SKM-1 (cell line): ENCODE measurements at regions not wholly inside any gene's neighbourhood (a gene's known extent, or its start where the extent isn't known, plus 50 kb on each side); places are given as distances from the start of the nearest gene placed in this dataset.

Source experiments
- DNase-seq: peaks from one replicate; lab custom pipeline; 2025; ENCODE audit not compliant: unreplicated experiment; lab: John Stamatoyannopoulos, UW

DNA sequence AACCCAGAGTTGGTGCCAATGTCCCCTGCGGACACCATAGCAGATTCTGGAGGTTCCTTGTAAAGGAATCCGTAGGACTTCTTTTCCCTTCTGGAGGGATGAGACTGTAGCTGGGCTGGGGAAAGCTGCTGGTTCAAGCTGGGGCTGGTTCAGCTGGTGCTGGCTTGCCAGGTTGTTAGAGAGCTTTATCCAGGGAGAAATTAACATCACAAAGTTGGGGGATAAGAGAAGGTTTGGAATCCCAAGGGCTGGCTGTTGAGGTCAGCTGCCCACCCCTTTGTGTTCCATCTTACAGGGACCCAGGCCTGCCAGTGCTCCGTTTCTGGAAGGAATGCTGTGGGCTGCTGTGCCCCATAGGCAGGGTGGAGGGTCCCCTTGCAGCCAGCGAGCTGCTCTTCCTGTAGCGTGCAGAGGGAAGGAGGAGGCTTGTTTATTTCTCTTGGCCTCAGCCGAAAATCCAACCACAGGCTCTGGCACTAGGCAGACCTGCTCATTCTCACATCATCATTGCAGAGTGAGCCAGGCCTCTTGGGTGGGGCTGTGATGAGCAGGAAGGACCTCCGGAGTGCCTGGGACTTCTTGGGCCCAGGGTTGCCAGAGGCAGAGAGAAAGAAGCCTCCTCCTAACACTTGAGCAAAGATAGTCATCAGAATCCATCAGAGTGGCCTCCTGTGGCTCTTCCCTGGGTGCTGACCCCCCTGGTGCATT lies 251.1 kb downstream of the SEC14L1 start:
- DNase-seq, result no peak

DNA sequence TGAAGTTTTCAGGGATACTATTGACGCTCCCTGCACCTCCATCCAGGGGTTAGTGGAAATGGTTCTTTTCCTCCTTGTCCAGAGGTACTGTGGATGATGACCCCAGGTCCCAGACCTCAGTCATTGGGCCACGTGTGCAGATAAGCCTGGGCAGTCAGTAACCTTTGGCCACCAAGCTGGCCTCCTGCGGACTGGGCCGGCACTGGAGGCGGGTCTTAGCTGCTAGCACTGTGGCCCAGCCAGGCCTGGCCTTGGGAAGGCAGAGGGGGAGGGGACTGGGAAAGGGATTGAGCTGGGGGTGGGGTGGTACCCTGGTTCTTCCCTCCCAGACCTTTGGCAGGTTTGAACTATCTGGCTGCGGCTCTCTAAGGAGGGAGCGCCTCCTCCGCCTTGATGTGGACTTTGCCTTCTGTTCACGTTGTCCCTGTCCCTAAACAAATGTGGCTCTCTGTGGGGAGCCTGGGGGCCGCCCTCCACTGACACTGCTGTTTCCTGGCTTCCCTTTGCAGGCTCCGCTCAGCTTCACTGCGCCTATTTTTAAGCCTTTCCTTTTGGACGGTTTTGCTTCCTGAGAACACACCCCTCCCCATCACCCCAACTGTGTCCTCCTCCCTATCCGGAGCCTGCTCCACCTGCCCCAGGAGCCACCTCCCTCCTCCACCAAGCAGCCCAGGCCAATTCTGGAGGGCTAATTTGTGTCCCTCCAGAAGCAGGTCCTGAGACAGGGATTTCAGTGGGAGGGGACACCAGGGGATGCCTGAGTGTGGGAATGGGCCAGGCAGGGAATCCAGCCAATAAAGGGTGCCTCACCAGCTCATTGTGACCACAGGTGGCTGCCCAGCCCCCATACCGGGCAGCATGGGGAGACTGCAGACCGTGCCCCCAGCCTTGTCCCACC lies 251.9 kb downstream of the SEC14L1 start:
- DNase-seq, result no peak

DNA sequence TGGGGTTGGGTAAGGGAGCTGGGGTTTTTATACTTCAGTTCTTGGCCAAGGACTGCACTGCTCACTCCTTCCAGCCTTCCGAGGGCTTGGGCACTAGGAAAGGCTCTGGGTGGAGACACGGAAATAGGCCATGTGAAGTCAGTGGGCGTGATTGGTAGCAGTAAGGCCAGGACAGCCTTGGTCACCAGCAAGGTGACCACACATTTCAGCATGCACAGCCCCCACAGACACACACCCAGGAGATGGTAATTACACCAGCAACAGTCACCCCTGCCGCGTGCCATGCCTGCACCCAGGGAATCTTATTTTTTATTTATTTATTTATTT lies 252.5 kb downstream of the SEC14L1 start:
- DNase-seq, result no peak

DNA sequence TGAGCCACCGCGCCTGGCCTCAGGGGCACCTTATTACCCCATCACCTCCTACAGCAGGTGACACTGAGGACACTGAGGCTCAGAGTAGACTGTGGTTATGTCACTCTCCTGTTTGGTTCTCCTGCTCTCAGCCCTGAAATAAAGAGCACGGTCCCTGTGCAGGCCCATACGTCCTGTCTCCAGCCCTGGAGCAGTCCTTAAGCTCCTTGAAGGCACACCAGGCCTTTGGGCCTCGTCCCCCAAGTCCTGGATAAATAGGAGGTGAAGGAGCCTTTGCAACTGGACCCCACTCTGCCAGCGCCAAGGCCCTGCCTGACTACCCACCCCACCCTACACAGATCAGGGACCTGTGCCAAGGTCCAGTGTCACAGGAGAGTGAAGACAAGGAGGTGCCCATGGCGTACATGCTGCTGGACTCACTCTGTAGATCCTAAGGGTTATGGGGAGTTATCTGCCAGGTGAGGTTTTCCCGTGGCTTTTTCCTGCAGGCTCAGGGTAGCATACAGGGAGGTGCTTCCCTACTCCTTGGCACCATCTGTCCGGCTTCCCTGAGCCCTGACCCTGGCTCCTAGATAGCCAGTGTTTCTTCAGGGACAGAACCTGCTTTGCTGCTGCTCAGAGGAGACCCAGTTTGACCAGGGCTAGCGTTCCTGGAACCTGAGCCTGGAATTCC lies 253.2 kb downstream of the SEC14L1 start:
- DNase-seq, result no peak

DNA sequence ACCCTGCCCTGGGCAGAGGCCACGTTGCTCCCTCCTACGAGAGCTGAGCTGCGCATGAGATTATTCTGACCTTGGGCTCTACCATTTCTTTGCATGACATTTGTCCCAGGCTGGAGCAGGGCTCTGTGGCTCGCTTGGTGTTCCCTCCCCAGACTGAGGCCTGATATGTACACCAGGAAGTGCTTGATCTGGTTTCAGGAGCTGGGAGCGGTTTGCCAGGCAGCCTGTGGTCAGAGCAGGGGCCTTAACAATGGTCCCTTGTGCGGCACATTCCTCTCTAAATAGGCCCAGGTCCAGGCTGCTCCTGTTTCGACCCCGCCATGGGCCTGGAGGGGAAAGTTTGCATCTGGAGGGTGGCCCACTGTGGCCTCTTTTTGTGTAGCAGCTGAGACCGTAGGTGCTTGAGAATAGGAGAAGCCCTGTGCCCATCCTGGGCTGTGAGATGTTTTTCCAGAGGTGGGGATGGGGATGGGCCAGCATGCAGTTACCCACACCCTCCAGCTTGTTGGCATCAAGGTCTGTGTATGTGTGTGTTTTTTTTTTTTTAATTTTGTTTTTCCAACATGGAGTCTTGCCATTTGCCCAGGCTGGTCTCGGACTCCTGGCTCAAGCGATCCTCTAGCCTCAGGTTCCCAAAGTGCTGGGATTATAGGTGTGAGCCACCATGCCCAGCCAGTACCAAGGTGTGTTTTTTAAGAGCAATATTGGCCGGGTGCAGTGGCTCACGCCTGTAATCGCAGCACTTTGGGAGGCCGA lies 253.9 kb downstream of the SEC14L1 start:
- DNase-seq, result no peak

DNA sequence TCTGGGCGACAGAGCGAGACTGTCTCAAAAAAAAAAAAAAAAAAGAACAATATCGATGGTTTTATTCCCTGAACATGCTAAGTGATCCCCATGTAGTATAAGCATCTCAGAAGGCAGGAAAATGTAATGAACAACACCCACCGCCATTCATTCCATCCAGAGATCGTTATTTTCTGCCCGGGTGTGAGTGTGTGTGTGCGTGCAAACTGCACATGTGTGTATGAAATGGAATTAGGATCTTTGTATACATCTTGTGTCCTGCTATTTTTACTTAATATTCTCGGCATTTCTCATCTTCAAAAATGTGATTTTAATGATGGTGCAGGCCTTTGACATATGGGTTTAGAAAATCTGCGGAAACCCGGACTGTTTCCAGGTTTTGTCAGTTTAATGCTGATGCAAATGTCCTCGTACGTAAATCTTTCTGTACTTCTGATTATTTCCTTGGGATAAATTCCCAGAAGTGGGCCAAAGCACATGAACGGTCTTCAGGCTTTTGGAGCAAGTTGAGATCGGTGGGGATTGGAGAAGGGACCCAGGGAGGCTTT lies 254.8 kb downstream of the SEC14L1 start:
- no peak for DNase-seq

DNA sequence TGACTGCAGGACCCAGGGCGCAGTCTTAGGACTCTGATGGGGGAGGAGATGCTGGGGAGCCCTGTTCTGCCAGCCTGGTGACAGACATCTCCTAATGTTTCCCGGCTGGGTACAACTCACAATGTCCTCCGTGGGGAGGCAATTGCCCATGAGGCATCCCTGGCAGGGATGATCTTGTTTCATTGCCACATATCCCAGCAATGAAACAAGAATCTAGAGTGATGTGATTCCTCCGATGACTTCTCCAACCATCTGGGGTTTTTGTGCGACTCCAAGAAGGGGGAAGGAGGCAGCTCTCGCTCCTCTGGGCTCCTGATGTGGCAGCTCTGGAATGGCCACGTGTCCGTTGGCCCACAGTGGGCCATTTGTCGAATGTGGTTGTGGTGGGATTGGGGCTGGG lies 255.8 kb downstream of the SEC14L1 start:
- DNase-seq, result no peak

DNA sequence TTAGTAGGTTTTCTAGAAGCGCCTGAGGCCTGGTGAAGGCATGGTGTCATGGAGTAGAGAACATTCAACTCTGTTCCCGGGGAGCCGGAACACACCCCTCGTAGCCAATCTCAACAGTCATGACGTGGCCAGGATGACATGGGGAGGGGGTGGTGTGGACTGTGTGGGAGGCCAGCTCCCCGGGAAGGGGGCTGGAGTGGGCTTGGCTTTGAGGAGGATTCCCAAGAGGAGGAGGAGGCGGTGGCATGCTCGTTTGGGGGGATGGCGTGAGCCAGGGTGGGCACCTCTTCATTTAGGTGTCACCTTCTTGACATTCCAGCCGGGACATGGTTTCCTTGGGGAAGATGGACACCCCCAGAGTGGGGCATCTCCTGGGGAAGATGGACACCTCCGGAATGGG lies 257.5 kb downstream of the SEC14L1 start:
- no peak for DNase-seq

DNA sequence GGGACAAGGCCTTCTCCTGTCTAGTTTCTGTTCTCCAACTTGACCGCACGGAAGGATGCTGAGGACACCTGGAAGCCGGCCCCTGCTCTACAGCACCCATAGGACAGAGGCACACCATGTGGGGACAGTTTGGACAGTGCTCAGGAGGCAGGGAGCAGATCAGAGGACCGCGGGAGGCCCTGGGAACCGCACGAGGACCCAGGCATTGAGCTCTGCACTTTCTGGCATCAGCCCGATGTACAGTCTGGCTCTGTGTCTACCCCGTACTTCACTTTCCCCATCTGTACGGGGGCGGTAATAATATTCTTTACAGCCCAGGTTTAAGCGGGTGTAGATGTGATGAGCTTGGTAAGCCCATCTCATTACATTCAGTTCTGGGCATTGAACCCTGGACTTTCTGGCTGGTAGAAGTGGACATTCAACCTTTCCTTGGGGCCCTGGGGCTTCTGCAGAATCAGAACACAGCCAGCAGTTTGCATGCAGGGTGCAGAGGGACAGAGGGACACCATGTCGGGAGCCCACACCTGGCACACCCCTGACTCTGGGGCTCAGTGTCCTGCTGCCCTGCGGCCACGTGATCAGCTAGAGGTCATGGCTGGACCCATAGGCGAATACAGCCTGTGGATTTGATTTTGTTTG lies 258.7 kb downstream of the SEC14L1 start:
- DNase-seq, result no peak

DNA sequence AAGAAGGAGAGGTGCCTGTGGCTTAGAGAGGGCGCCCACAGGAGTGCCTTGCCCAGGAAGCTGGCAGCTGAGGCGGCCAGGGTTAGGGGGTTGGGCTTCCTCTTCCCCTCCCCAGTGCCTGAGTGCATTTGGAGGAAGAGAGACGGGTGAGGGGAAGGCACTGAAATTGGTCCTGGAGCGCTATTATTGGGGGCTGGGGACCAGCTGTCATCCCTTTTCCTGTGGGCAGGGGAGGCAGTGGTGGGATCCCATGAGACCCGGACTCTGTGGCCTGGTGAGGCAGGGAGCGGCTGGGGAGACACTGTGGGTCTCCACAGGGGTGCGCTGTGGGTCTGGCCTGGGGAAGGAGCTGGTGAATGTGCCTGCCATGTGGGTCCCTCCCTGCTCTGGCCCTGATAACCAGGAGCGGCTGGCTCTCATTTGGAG lies 259.7 kb downstream of the SEC14L1 start:
- DNase-seq, result no peak

DNA sequence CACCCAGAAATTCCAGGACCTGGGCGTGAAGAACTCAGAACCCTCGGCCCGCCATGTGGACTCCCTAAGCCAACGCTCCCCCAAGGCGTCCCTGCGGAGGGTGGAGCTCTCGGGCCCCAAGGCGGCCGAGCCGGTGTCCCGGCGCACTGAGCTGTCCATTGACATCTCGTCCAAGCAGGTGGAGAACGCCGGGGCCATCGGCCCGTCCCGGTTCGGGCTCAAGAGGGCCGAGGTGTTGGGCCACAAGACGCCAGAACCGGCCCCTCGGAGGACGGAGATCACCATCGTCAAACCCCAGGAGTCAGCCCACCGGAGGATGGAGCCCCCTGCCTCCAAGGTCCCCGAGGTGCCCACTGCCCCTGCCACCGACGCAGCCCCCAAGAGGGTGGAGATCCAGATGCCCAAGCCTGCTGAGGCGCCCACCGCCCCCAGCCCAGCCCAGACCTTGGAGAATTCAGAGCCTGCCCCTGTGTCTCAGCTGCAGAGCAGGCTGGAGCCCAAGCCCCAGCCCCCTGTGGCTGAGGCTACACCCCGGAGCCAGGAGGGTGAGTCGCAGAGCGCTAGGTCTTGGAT lies 261.5 kb downstream of the SEC14L1 start:
- DNase-seq, result no peak

DNA sequence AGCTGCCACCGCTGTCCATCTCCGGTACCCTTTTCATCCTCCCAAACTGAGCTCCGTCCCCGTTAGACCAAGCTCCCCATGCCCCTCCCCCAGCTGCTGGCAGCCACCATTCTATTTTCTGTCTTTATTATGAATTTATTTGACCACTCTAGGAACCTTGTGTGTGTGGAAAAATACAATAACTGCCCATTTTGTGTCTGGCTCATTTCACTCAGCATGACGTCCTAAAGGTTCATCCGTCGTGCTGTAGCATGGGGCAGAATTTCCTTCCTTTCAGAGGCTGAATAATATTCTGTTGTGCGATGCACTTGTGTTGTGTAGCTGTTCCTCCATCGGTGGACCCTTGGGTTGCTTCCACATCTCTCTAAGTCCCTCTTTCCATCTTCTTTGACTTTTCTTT lies 263.1 kb downstream of the SEC14L1 start:
- DNase-seq, result no peak

DNA sequence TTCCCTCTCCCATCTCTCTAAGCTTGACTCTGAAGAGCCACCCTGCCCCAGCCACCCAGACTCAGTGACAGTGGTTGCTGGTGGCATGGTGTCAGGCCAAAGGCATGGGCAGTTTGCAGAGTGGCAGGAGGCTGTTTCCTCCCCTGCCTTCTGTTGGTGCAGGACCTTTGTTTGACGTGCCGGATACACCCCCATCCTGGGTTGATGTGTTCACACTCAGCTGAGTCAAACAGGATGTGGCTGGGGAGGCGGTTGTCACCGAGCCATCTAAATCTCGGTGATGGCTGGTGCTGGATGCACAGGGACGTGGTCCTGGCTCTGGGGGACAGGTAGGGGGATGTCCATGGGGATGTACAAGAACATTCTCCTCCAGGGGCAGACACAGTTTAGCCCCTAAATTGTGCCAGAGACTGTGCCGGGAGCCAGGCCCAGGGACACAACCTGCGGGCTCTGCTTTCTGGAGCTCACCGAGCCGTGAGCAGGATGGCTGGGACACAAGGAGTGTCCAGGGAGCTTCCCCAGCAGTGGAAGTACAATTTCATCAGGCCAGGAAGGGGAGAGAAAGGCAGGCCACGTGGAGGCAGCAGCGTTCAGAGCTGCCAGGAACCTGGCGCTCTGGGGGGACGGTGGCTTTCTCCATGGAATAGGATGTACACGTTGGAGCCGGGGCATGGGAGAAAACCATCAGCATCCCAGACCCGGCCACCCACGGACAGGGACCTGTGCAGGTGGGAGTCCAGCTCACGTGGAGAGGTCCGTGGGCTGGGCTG lies 264.2 kb downstream of the SEC14L1 start:
- DNase-seq, result no peak

DNA sequence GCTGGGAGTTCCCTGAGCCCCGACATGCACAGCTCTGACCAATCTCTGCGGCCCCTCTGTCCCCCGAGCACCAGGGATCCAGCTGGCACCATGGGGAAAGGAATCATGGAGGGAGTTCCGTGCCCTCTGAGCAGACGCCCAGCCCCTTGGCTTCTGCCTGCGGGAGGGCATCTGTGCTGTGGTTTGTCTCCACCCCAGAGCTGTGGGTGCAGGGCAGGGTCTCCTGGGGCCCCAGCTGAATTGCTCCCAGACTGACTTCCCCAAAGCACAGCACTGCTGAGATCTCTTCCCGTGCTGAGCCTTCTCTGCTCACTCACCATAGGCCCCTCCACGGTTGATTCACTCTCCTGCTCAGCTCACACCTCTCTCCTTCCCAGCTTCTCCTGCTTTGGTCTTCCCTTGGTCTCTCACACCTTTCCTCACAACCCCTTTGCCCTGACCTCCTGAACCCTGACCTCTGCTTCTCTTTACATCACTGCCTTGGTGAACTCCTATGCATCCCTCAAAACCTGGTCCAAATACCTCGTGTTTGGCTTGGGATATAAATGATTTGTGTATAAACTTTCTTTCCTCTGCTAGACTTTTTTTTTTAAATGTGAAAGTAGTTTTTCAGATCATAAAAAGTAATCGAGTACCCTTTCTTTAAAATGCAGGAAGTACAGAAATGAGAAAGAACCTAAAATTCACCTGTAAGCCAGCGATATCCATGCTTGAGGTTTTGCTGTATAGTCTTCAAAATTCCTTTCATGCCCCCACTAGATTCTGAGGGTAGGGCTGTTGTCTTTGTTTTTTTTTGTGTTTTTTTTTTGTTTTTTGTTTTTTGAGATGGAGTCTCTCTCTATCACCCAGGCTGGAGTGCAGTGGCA lies 265.3 kb downstream of the SEC14L1 start:
- DNase-seq, result peak; percentile 29

DNA sequence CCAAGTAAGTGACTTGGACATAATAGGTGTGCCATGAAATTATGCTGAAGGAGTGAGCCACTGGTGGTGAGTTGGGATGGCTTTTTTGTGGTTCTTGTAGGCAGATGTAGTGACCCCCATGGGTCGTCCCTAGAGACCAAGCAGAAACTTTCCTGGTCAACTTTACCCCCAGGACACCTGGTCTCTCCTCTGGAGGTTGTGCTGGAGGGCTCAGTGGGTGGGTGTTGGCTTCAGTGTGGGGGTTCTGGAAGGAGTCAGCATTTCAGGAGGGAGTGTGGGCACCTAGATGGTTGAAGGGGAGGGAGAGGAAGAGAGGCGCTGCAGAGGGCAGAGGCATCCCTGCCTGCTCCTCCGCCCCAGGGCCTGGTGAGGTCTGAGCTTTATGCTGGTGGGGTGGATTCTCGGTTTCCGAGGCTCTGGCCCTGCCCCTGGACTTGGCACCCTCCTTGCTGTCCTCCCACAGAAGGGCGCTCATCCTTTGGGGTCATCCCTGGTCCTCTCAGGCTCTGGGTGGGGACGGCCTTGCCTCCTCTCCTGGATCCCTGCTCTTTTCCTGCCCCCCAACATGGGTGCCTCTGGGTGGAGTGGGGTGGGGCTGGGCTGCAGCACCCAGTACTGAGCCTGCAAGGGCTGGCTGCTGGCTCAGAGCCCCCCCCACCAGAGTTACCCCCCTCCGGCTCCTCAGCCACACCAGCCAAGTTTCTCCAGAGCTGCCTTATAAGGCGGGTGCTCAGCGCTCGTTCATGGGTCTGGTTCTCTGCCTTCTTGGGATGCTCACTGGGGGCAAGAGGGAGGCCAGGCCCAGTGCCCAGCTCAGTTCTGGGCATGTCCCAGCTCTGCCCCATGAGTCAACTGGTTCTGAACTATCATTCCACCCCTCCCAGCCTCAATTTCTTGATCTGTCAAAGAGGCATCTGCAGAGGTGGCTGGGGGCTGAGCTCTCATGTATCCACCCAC lies 266.8 kb downstream of the SEC14L1 start:
- DNase-seq, result no peak

DNA sequence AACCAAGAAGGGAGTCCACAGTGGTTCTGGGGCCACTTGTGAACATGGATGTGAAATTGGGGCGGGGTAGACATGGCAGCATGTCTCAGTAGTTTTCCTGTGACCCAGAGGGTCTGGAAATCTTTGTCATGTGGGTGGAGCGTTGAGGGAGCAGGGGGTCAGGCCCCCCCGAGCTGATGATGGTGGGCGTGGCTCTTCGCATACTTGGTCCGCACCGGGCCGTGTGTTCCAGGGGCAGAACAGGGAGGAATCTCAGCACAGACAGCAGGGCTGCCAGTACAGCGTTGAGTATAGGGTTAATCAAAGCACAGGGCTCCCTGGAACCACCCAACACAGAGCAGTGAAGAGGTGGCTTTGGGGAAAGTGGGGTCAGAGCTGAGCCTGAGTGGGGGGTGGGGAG lies 267.5 kb downstream of the SEC14L1 start:
- DNase-seq, result no peak
